CD14-positive monocyte (primary cell): ENCODE measurements at regions not wholly inside any gene's neighbourhood (a gene's known extent, or its start where the extent isn't known, plus 50 kb on each side); places are given as distances from the start of the nearest gene placed in this dataset.
"Not testable (repeated sequence)": the region's sequence is repeated elsewhere in the genome, so short reads cannot be mapped to it uniquely, and the experiment has no call there.

Source experiments
- DNase-seq, 3 donors: peaks; one replicate each; pipeline ENCODE4 v3.0.0-alpha.2; 2011 to 2022
- H2AFZ ChIP-seq: 2 replicates; pipeline ENCODE4 v1.6.0; 2012; ENCODE audit warnings: mild to moderate bottlenecking, low read depth, low read length, inconsistent platforms; ENCODE audit not compliant: insufficient read depth, poor library complexity, severe bottlenecking
- H3K27ac ChIP-seq, 2 donors: 1 replicate in 1 of 2; 2 replicates in 1 of 2; pipeline ENCODE4 v1.5.1; 2012 to 2013; ENCODE audit warnings: low read length in 2 of 2, control low read depth in 1 of 2, inconsistent platforms in 1 of 2, low read depth in 1 of 2, mild to moderate bottlenecking in 1 of 2
- H3K27me3 ChIP-seq, 2 donors: one replicate each; pipeline versions ENCODE4 v1.6.0 to v1.6.1; 2011 to 2013; ENCODE audit warnings: low read length in 2 of 2; ENCODE audit not compliant: control insufficient read depth in 2 of 2, insufficient read depth in 2 of 2
- H3K36me3 ChIP-seq, 2 donors: replicated peaks in 1 of 2; 1 replicate in 1 of 2; 2 replicates in 1 of 2; pipeline versions ENCODE4 v1.5.1 to v1.6.1; 2012 to 2013; ENCODE audit warnings: low read length in 2 of 2, control low read depth in 1 of 2, inconsistent platforms in 1 of 2, mild to moderate bottlenecking in 1 of 2; ENCODE audit not compliant: insufficient read depth in 2 of 2, control insufficient read depth in 1 of 2
- H3K4me1 ChIP-seq, 2 donors: 1 replicate in 1 of 2; 2 replicates in 1 of 2; pipeline versions ENCODE4 v1.5.1 to v1.6.1; 2012 to 2013; ENCODE audit warnings: low read length in 2 of 2, control low read depth in 1 of 2, inconsistent platforms in 1 of 2, mild to moderate bottlenecking in 1 of 2, moderate library complexity in 1 of 2; ENCODE audit not compliant: insufficient read depth in 2 of 2, control insufficient read depth in 1 of 2
- H3K4me2 ChIP-seq: replicated peaks from 2 replicates; pipeline ENCODE3; 2012; ENCODE audit warnings: low read length, moderate library complexity, mild to moderate bottlenecking; ENCODE audit not compliant: poor library complexity, severe bottlenecking; ENCODE audit errors: extremely low read depth
- H3K4me3 ChIP-seq, 3 experiments: fragments of 200-600 bp in 1 of 3; sonication (generic) in 1 of 3; replicated peaks in 1 of 3; 1 replicate in 2 of 3; 2 replicates in 1 of 3; pipeline ENCODE4 v1.5.1; 2011 to 2013; ENCODE audit warnings: low read length in 3 of 3, mild to moderate bottlenecking in 3 of 3, control low read depth in 2 of 3, low read depth in 2 of 3, inconsistent platforms in 1 of 3, moderate library complexity in 1 of 3
- H3K79me2 ChIP-seq: 2 replicates; pipeline ENCODE4 v1.6.0; 2012; ENCODE audit warnings: mild to moderate bottlenecking, control low read depth, inconsistent platforms, low read length, moderate library complexity; ENCODE audit not compliant: insufficient read depth
- H3K9ac ChIP-seq: 2 replicates; pipeline ENCODE4 v1.6.0; 2017; ENCODE audit warnings: low read length, mild to moderate bottlenecking; ENCODE audit not compliant: insufficient read depth, poor library complexity, severe bottlenecking
- H3K9me3 ChIP-seq, 2 donors: replicated peaks in 1 of 2; 1 replicate in 1 of 2; 2 replicates in 1 of 2; pipeline versions ENCODE4 v1.5.1 to v1.6.1; 2012 to 2013; ENCODE audit warnings: low read length in 2 of 2, control low read depth in 1 of 2; ENCODE audit not compliant: control insufficient read depth in 1 of 2, insufficient read depth in 1 of 2
- H4K20me1 ChIP-seq: 2 replicates; pipeline ENCODE4 v1.6.0; 2012; ENCODE audit warnings: mild to moderate bottlenecking, low read length, control low read depth, moderate library complexity; ENCODE audit not compliant: insufficient read depth
- H3K27ac Mint-ChIP-seq, 7 donors: one replicate each; pipeline ENCODE4 v1.8.0; 2020; ENCODE audit warnings: mild to moderate bottlenecking in 7 of 7, mixed read lengths in 7 of 7, moderate library complexity in 6 of 7, inconsistent platforms in 2 of 7
- H3K27me3 Mint-ChIP-seq, 3 donors: one replicate each; pipeline ENCODE4 v1.8.0; 2021 to 2022; ENCODE audit warnings: low read depth in 3 of 3, mild to moderate bottlenecking in 3 of 3, mixed read lengths in 3 of 3, moderate library complexity in 3 of 3, inconsistent platforms in 1 of 3
- H3K36me3 Mint-ChIP-seq, 2 donors: one replicate each; pipeline ENCODE4 v1.8.0; 2020; ENCODE audit warnings: mixed read lengths in 2 of 2, inconsistent platforms in 1 of 2, mild to moderate bottlenecking in 1 of 2
- H3K4me1 Mint-ChIP-seq: one replicate; pipeline ENCODE4 v1.8.0; 2020; ENCODE audit warnings: mild to moderate bottlenecking, mixed read lengths
- H3K4me3 Mint-ChIP-seq, 2 donors: one replicate each; pipeline ENCODE4 v1.8.0; 2020; ENCODE audit warnings: mild to moderate bottlenecking in 2 of 2, mixed read lengths in 2 of 2, moderate library complexity in 1 of 2
- H3K9me3 Mint-ChIP-seq, 7 donors: one replicate each; pipeline ENCODE4 v1.8.0; 2020 to 2022; ENCODE audit warnings: mixed read lengths in 7 of 7, mild to moderate bottlenecking in 6 of 7, moderate library complexity in 6 of 7, inconsistent platforms in 2 of 7
- CTCF ChIP-seq: fragments of 200-600 bp; IDR thresholded peaks from one replicate; pipeline ENCODE4 v1.8.0; 2022; ENCODE audit warnings: antibody characterized with exemption, mild to moderate bottlenecking
- WGBS: methylation state at CpG from one replicate; pipeline ENCODE4 v1.1.5; 2013; ENCODE audit warnings: missing lambda C conversion rate; ENCODE audit not compliant: insufficient coverage; 5-methylcytosine and 5-hydroxymethylcytosine counted together
- intact Hi-C, 2 donors: fragments of 100-400 bp; cut with micrococcal nuclease; formaldehyde crosslinking; loops; one replicate each; pipeline versions ENCODE4 v1.15.0 to v1.15.1; 2023

- Mint-ChIP-seq H3K27me3 (peaks cover 11 to 34% (median 22%) of the 10 kb centered on the region in 3 donors), H3K4me1 (no peaks in the 10 kb centered on the region), H3K9me3 (peaks cover 3 to 21% (median 14%) of the 10 kb centered on the region in 7 donors), H3K36me3 (no peaks in the 10 kb centered on the region), H3K4me3 (no peak overlapping the region), H3K27ac (no peak overlapping the region)
- no CpG with 5 or more reads among the region's 2 CpGs for WGBS
- Histone ChIP-seq H4K20me1 (no peaks in the 10 kb centered on the region), H2AFZ (no peak overlapping the region), H3K27me3 (peaks cover 3 to 21% of the 10 kb centered on the region in 2 donors), H3K4me3 (no peak overlapping the region), H3K4me1 (no peaks in the 10 kb centered on the region), H3K36me3 (no peaks in the 10 kb centered on the region), H3K9ac (no peak overlapping the region), H3K27ac (no peak overlapping the region), H3K9me3 (peaks cover 3 to 5% of the 10 kb centered on the region in 2 donors), H3K79me2 (no peaks in the 10 kb centered on the region), H3K4me2 (no peak overlapping the region)
- no peak for TF ChIP-seq CTCF
- DNase-seq, result no peak
- intact Hi-C loops, result no loop called here
Measured at GRCh38 chr5:176754376-176754973, 55.9 kb upstream of the UNC5A start.

GRCh38 chr5:176755593-176755992, 54.8 kb upstream of the UNC5A start:
- H3K4me2 ChIP-seq, H3K79me2 ChIP-seq, H3K27ac Mint-ChIP-seq, H3K36me3 Mint-ChIP-seq, H3K4me1 Mint-ChIP-seq, H3K9ac ChIP-seq, H2AFZ ChIP-seq, H3K36me3 ChIP-seq, H3K4me1 ChIP-seq, intact Hi-C loops, H3K4me3 ChIP-seq, H3K27ac ChIP-seq, H4K20me1 ChIP-seq, H3K9me3 ChIP-seq, DNase-seq: not testable (repeated sequence)
- H3K27me3 Mint-ChIP-seq, result peaks cover 11 to 31% (median 20%) of the 10 kb centered on the region in 3 donors
- no CpG with 5 or more reads among the region's 6 CpGs for WGBS
- H3K9me3 Mint-ChIP-seq, result peaks cover 3 to 21% (median 14%) of the 10 kb centered on the region in 7 donors
- peaks cover 3 to 17% of the 10 kb centered on the region in 2 donors for H3K27me3 ChIP-seq
- peak overlapping the region in 1 of 2 donors; percentile 49 for H3K4me3 Mint-ChIP-seq

- H3K4me3 ChIP-seq, H3K27ac Mint-ChIP-seq, DNase-seq, H4K20me1 ChIP-seq, intact Hi-C loops, H3K9ac ChIP-seq, H2AFZ ChIP-seq, H3K9me3 ChIP-seq, H3K4me2 ChIP-seq, H3K4me1 ChIP-seq, H3K27ac ChIP-seq, H3K79me2 ChIP-seq, H3K4me3 Mint-ChIP-seq, H3K36me3 Mint-ChIP-seq, H3K4me1 Mint-ChIP-seq, H3K36me3 ChIP-seq: not testable (repeated sequence)
- Mint-ChIP-seq H3K27me3 (peaks cover 6 to 23% (median 19%) of the 10 kb centered on the region in 3 donors), H3K9me3 (peaks cover 4 to 21% (median 11%) of the 10 kb centered on the region in 7 donors)
- H3K27me3 ChIP-seq, result peaks cover 3 to 15% of the 10 kb centered on the region in 2 donors
Measured at GRCh38 chr5:176757569-176757968, 52.8 kb upstream of the UNC5A start.
